HL-60 (cell line): ENCODE measurements at regions not wholly inside any gene's neighbourhood (a gene's known extent, or its start where the extent isn't known, plus 50 kb on each side); places are given as distances from the start of the nearest gene placed in this dataset.

ENCODE experiments used
- DNase-seq, 2 experiments: peaks; one replicate each; pipeline ENCODE4 v3.0.0-alpha.2; 2010 to 2020; ENCODE audit warnings: low read depth in 1 of 2, low spot score in 1 of 2
- H3K27ac ChIP-seq: fragments of 250-450 bp; sonication (Bioruptor Pico); replicated peaks from 2 replicates; pipeline ENCODE4 v1.5.1; 2020; ENCODE audit warnings: mild to moderate bottlenecking, moderate library complexity
- H3K27me3 ChIP-seq: fragments of 250-450 bp; sonication (Bioruptor Pico); 2 replicates; pipeline ENCODE4 v1.5.1; 2021; ENCODE audit warnings: mild to moderate bottlenecking, moderate library complexity; ENCODE audit not compliant: insufficient read depth, poor library complexity, severe bottlenecking
- H3K4me3 ChIP-seq: replicated peaks from 2 replicates; pipeline ENCODE4 v1.5.1; 2011; ENCODE audit warnings: mild to moderate bottlenecking, control low read depth, low read length; ENCODE audit not compliant: insufficient read depth
- CTCF ChIP-seq: IDR thresholded peaks from one replicate; pipeline ENCODE4 v1.5.1; 2011; ENCODE audit warnings: low read length, control low read depth, inconsistent platforms; ENCODE audit not compliant: insufficient read depth
- GABPA ChIP-seq: IDR thresholded peaks from 2 replicates; pipeline ENCODE4 v1.6.1; 2012; ENCODE audit warnings: low read depth
- POLR2AphosphoS5 ChIP-seq: IDR thresholded peaks from 2 replicates; pipeline ENCODE4 v1.6.1; 2012; ENCODE audit warnings: low read depth
- REST ChIP-seq: IDR thresholded peaks from 2 replicates; pipeline ENCODE4 v1.6.1; 2012; ENCODE audit warnings: low read depth; ENCODE audit not compliant: insufficient replicate concordance
- SPI1 ChIP-seq: IDR thresholded peaks from 2 replicates; pipeline ENCODE4 v1.6.1; 2012; ENCODE audit warnings: low read depth, mild to moderate bottlenecking, borderline replicate concordance

GRCh38 chr16:76955629-76956028 is 235.4 kb upstream of the MON1B start:
- TF ChIP-seq REST, result no peak
- TF ChIP-seq GABPA, result no peak
- no peak for TF ChIP-seq POLR2AphosphoS5
- DNase-seq, result no peak
- H3K27ac ChIP-seq, result no peak overlapping the region
- no peaks in the 10 kb centered on the region for H3K27me3 ChIP-seq
- H3K4me3 ChIP-seq, result no peak overlapping the region

- Histone ChIP-seq H3K4me3 (no peak overlapping the region), H3K27me3 (no peaks in the 10 kb centered on the region), H3K27ac (no peak overlapping the region)
- no peak for DNase-seq
- TF ChIP-seq POLR2AphosphoS5, result no peak
- no peak for TF ChIP-seq SPI1
- TF ChIP-seq CTCF, result no peak
- TF ChIP-seq GABPA, result no peak
- no peak for TF ChIP-seq REST
Measured at GRCh38 chr16:76956394-76956793, 234.6 kb upstream of the MON1B start.

- TF ChIP-seq CTCF (no peak), POLR2AphosphoS5 (no peak)
- DNase-seq, result no peak
- Histone ChIP-seq H3K4me3 (no peak overlapping the region), H3K27ac (no peak overlapping the region), H3K27me3 (no peaks in the 10 kb centered on the region)
Measured at GRCh38 chr16:76956841-76957240, 234.1 kb upstream of the MON1B start.

GRCh38 chr16:76959166-76959565 is 231.8 kb upstream of the MON1B start:
- TF ChIP-seq POLR2AphosphoS5, result no peak
- no peak for TF ChIP-seq CTCF

More at GRCh38 chr16:76959166-76959565, 231.8 kb upstream of the MON1B start:
- Histone ChIP-seq H3K4me3 (no peak overlapping the region), H3K27me3 (no peaks in the 10 kb centered on the region), H3K27ac (no peak overlapping the region)
- no peak for DNase-seq
